Effector CD4-positive, alpha-beta T cell (primary cell): ENCODE measurements at regions not wholly inside any gene's neighbourhood (a gene's known extent, or its start where the extent isn't known, plus 50 kb on each side); places are given as distances from the start of the nearest gene placed in this dataset.

ENCODE experiments used
- DNase-seq: peaks from one replicate; pipeline ENCODE4 v3.0.0-alpha.2; 2020

DNA sequence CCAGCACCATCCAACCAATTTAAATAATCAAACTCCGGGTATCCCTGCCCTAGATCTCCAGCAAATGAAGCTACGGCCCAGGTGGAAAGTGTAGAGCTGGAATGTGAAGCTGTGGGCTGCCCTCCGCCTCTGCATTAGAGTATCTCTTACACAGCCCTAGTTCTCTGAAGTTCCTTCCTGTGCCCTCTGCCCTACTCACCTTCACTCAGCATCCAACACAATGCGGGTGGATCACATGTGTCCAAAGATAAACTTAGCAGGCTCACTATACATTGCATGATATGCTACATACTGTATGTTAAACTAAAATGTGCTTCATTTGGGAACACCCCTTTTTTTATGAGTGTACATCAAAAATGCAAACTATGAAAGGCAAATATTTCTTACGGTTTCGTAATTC lies 70.0 kb upstream of the RAD23B start:
- no peak for DNase-seq

DNA sequence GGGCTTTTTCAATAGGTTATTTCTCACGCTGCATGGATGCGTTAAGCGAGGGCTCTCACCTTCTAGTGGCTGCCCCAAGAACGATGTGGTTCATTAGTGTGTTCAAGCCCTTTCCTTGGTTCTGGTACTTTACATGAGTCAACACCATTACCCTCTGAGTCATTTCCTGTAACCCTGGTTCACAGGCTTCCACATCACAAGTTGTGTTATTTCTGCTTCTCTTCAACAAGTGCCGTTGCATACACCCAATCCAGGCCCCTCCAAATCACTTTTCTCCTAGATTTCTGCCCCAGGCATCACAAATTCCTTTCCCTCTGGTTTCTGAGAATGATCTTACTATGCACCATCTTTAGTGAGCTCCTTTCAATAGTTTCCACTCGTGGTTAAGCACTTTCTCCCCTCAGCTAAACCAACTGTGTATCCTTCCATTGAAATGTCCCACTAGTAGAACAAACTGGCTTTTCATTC lies 69.5 kb upstream of the RAD23B start:
- no peak for DNase-seq

DNA sequence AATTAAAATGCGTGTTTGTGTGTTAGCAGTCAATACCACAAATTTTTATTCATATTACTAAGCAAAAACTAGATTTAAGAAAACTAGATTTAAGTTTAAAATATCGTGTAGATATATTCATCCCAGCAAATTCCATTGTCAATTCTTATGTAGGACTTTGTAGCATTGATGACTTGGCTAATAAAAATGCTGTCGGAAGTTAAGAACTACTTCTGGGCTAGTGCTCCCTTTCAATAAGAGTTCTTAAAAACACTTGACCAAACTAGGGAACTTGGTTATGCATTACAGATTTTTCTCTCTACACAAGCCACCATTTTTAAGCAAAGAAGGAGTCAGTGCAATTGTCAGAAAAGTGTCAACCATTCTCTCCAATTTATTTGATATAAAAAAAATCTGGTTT lies 68.7 kb upstream of the RAD23B start:
- DNase-seq, result no peak

DNA sequence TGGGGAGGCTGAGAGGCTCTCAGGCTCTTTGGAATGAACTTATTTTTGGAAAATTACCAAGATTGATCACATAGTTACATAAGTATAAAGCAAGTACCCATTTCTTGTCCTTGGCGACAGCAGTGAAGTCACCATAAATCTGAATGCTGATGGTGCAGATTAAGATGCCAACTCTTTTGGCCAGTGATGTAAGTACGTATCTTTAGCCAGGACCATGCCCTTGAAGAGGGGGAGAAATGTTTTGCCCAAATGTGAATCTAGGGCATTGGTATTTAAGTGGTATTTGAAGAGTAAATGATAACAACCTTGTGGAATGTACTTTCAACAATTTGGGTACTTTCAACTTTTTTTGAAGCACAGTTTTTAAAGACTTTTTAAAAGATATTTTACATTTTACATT lies 68.2 kb upstream of the RAD23B start:
- DNase-seq, result no peak

- no peak for DNase-seq
Observed at GRCh38 chr9:107215381-107215780, 67.7 kb upstream of the RAD23B start.

DNA sequence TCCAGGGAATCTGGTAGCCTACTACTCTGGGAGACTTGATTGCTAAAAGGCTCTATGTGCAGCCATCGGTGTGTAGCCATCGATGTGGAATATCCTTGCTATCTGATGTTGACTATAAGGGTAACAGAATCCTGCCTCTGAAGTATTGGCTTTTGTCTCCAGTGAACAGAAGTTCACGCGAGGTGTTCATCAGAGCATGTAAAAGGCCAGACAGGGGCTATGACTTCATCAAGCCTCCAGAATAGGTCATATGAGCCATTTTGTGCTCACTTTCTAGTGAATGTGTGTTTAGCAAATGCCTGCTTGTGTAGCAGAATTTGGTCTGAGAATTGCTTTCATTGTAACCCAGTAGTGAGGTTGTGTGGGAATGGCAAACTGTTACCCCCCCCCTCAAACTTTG lies 66.8 kb upstream of the RAD23B start:
- DNase-seq, result no peak

DNA sequence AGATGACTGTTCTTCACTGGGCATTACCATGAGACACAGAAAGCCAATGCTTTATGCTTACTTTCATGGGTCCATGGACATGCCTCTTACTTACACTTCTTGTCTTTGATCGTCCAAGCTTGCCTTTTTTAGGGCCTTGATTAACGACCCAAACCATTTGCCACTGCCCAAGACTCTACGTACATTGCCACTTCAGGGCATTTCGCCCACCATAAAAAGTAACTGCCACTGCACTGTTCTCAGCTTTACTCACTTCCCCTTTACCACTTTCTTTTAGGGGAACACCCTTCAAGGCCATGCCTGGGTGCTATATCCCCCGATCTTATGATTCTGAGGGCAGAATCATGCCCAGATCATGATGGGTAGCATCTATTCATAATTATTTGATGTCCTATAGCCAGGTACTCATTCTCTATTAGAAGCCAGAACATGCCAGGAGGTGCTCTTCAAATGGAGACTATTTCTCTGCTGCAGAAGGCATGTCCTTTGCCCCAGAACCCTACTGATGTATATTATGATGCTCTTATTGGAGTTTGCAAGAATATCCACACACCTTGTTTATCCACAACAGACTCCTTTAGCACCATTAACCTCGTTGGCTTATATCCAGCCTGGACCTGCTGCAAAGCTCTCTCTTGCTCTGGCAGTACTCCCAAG lies 64.1 kb upstream of the RAD23B start:
- no peak for DNase-seq

DNA sequence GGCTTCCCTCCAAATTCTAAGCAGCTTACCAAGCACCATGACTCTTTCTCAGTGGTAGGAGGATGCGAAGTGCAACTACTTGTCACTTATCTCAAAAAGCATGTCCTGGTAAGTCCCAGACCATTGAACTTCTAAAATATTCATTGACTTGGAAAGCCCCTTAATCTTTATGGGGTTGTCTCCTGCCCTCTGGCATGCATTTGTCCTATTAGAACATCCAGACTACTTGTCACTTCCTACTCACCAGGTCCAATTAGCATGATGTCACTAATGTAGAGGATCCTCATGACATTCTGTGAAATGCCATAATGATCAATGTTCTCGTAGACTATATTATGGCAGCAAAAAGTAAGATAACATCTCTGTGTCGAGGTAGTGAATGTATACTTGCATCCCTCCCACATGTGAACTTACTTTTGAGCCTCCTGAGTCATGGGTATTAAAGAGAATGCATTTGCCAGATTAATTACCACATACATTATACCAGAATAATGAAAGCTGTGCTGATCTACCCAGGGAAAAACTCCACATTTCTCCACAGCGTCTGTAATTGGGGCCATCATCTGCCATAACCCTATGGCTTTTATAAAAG lies 63.5 kb upstream of the RAD23B start:
- DNase-seq, result no peak

DNA sequence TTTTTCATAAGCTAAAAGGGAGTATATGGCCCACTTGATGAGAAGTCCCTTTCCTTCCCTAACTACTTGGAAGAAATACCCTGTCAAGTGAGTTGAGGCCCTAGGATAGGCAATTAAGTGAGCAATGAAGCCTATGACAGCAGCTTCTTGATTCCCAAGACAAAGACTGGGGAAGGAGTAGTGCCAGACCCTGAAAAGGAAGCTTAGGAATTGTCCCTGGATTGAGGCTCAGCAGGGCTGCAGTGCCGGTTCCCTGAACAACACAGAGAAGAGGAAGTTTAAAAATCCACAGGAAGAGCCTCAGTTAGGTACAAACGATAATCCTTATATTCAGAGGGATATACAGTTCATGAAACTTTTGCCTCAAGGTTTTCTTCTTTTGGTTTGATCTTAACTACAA lies 61.8 kb upstream of the RAD23B start:
- no peak for DNase-seq

- DNase-seq, result no peak
Observed at GRCh38 chr9:107222020-107222522, 61.0 kb upstream of the RAD23B start.

DNA sequence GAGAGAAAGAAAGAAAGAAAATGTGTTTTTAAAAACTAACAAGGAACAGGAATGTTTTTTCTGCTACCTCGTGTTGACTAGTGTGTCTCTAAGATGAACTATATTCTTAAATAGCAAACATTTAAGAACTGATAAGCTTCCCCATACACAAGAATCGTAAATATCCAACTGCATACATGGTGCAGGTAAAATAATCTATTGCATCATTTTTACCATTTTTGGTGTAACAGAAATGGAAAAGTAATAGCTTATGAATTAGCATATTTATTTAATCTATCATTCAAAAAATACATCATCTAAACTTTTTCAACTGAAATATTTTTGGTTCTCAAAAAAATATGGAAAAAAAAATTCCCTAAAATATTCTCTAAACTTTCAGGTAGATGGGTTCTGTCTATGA lies 59.7 kb upstream of the RAD23B start:
- no peak for DNase-seq

- no peak for DNase-seq
Observed at GRCh38 chr9:107224252-107224651, 58.8 kb upstream of the RAD23B start.

DNA sequence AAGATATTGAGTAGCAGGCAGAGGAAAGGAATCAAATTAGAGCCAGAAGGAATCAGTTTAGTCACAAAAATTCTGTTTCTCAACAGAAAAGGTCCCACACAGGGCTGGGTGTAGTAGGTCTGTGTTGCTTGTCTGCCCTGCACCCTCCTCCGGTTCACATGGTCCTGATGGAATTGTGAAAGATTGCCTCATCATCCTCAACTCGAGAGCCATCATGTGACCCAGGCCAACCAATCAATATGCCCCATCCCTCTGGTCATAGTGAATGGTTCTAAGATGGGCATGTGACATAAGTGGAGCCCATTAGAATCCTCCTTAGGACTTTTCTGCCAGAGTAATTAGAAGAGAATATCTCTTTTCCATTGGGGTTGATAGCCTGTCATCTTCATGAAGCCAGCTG lies 56.7 kb upstream of the RAD23B start:
- no peak for DNase-seq

DNA sequence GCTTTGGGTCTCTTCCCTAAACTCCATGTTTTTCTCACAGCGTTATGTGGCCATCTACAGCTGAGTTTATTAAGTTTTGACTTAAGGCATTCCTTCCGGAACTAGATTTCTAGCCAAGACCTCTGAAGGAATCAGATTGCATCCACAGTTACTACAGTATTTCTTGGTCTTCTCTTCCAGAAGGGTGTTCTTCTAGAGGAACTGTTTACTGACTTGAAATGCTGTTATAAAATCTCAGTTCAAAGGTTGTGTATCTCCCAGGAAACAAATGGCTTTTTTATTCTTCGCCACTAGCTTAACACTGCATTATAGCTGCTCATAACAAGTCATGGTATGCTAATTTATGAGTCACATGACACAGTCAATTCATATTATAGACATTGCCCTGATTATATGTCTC lies 55.3 kb upstream of the RAD23B start:
- DNase-seq, result no peak

DNA sequence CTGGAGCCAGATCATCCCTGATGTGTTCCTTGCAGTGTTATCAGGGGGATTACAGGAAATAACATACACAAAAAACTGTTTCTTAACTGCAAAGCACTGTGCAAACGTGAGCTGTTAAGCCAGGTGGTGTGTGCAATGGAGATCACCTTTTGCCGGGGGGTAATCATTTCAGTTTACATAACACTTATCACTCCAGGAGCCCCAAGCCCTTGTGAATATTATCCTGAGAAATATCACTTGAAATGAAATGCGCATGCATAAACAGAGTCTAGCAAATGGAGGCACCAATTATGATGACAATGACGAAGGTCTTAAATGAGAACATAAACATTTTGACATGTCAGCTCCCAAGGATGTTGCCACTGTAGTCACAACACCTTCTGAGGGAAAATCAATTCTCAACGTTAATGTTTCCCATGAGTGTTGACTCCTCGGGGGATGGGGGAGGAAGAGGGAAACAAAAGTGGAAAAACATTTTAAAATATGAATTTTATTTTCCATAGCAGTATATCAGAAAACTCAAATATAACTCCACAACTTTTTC lies 54.5 kb upstream of the RAD23B start:
- no peak for DNase-seq

GRCh38 chr9:107229241-107229741 lies 53.8 kb upstream of the RAD23B start:
- DNase-seq, result no peak
